GM12864 (cell line): ENCODE measurements at regions not wholly inside any gene's neighbourhood (a gene's known extent, or its start where the extent isn't known, plus 50 kb on each side); places are given as distances from the start of the nearest gene placed in this dataset.

Experiments
- DNase-seq: peaks from one replicate; pipeline ENCODE4 v3.0.0-alpha.2; 2011; ENCODE audit warnings: low read depth
- H3K4me3 ChIP-seq: 2 replicates; pipeline ENCODE4 v1.5.1; 2011; ENCODE audit warnings: mild to moderate bottlenecking, low read depth, low read length, control low read depth
- CTCF ChIP-seq: IDR thresholded peaks from 2 replicates; pipeline ENCODE4 v1.5.1; 2011; ENCODE audit warnings: low read depth, mild to moderate bottlenecking, moderate library complexity, low read length, control low read depth, inconsistent platforms; ENCODE audit errors: missing control alignments

- no peak overlapping the region for H3K4me3 ChIP-seq
- TF ChIP-seq CTCF, result no peak
- DNase-seq, result no peak
Measured at GRCh38 chr2:2673406-2673805, 342.3 kb upstream of the MYT1L start.

GRCh38 chr2:2672249-2672648, 341.2 kb upstream of the MYT1L start:
- H3K4me3 ChIP-seq, result no peak overlapping the region
- DNase-seq, result no peak
- TF ChIP-seq CTCF, result no peak

GRCh38 chr2:2671826-2672225, 340.8 kb upstream of the MYT1L start:
- no peak for DNase-seq
- no peak overlapping the region for H3K4me3 ChIP-seq
- TF ChIP-seq CTCF, result no peak

- no peak overlapping the region for H3K4me3 ChIP-seq
- no peak for DNase-seq
- no peak for TF ChIP-seq CTCF
Measured at GRCh38 chr2:2669316-2669715, 338.2 kb upstream of the MYT1L start.

GRCh38 chr2:2668681-2669265, 337.7 kb upstream of the MYT1L start:
- H3K4me3 ChIP-seq, result no peak overlapping the region
- no peak for DNase-seq
- TF ChIP-seq CTCF, result no peak

- H3K4me3 ChIP-seq, result no peak overlapping the region
- DNase-seq, result no peak
- TF ChIP-seq CTCF, result no peak
Measured at GRCh38 chr2:2667690-2668089, 336.6 kb upstream of the MYT1L start.

- no peak overlapping the region for H3K4me3 ChIP-seq
- DNase-seq, result no peak
- no peak for TF ChIP-seq CTCF
Measured at GRCh38 chr2:2665834-2666133, 334.7 kb upstream of the MYT1L start.
